A673 (cell line): ENCODE measurements at regions not wholly inside any gene's neighbourhood (a gene's known extent, or its start where the extent isn't known, plus 50 kb on each side); places are given as distances from the start of the nearest gene placed in this dataset.

Source experiments
- BruUV-seq: library from RNA; stranded (reverse); fragments of 400-500 nt; replicated peaks from 2 replicates; lab custom pipeline; 2021; lab: Mats Ljungman, UMichigan
- CTCF ChIA-PET: fragments of 300-600 bp; sonication (Branson Sonifier 250); formaldehyde crosslinking; loops from one replicate; lab custom pipeline; 2022; ENCODE audit warnings: antibody characterized with exemption; lab: Charles Lee
- POLR2A ChIA-PET: fragments of 300-600 bp; sonication (Branson Sonifier 250); formaldehyde crosslinking; loops from one replicate; lab custom pipeline; 2022; ENCODE audit warnings: antibody characterized with exemption; ENCODE audit not compliant: low non-redundant PET; lab: Charles Lee
- DNase-seq: peaks from one replicate; pipeline ENCODE4 v3.0.0-alpha.2; 2015; ENCODE audit warnings: low spot score
- H3K27ac ChIP-seq: fragments of 200-600 bp; sonication (generic); 2 replicates; pipeline ENCODE4 v1.5.1; 2016; ENCODE audit warnings: mixed run types, low read depth, mild to moderate bottlenecking, mixed read lengths, antibody characterized with exemption, low read length; ENCODE audit not compliant: poor library complexity, severe bottlenecking
- H3K27me3 ChIP-seq: fragments of 200-600 bp; sonication (generic); replicated peaks from 2 replicates; pipeline ENCODE4 v1.6.1; 2017; ENCODE audit warnings: mixed run types, low read depth, mild to moderate bottlenecking, mixed read lengths, antibody characterized with exemption, low read length; ENCODE audit not compliant: insufficient read depth, poor library complexity
- H3K36me3 ChIP-seq: fragments of 200-600 bp; sonication (generic); 2 replicates; pipeline ENCODE4 v1.6.1; 2016; ENCODE audit warnings: mixed run types, mild to moderate bottlenecking, mixed read lengths, antibody characterized with exemption, low read length; ENCODE audit not compliant: insufficient read depth, poor library complexity, severe bottlenecking
- H3K4me1 ChIP-seq: fragments of 200-600 bp; sonication (generic); 2 replicates; pipeline ENCODE4 v1.6.1; 2017; ENCODE audit warnings: mixed run types, mild to moderate bottlenecking, mixed read lengths, antibody characterized with exemption, low read length; ENCODE audit not compliant: insufficient read depth, poor library complexity, severe bottlenecking
- H3K4me3 ChIP-seq: fragments of 200-600 bp; sonication (generic); 2 replicates; pipeline ENCODE4 v1.5.1; 2016; ENCODE audit warnings: low read depth, mixed run types, mild to moderate bottlenecking, mixed read lengths, low read length; ENCODE audit not compliant: poor library complexity, severe bottlenecking
- H3K9me3 ChIP-seq: fragments of 200-600 bp; sonication (generic); 2 replicates; pipeline ENCODE4 v1.6.1; 2016; ENCODE audit warnings: mixed run types, low read depth, mild to moderate bottlenecking, mixed read lengths, antibody characterized with exemption, low read length; ENCODE audit not compliant: poor library complexity, severe bottlenecking
- CTCF ChIP-seq: fragments of 300-800, 200-600 bp; sonication (generic); conservative IDR thresholded peaks from 2 replicates; pipeline ENCODE4 v1.5.1; 2017; ENCODE audit warnings: low read depth, mild to moderate bottlenecking, antibody characterized with exemption, low read length, moderate library complexity, mixed read lengths
- EZH2 ChIP-seq: fragments of 200-600 bp; sonication (generic); IDR thresholded peaks from 2 replicates; pipeline ENCODE4 v1.6.1; 2017; ENCODE audit warnings: borderline replicate concordance, low read depth, mild to moderate bottlenecking, mixed read lengths, antibody characterized with exemption, low read length; ENCODE audit not compliant: poor library complexity, severe bottlenecking
- intact Hi-C: fragments of 100-400 bp; cut with micrococcal nuclease; formaldehyde crosslinking; loops from one replicate; pipeline ENCODE4 v1.10.0; 2022; ENCODE audit not compliant: unreplicated experiment

- no TSS peak for BruUV-seq
- Histone ChIP-seq H3K36me3 (no peaks in the 10 kb centered on the region), H3K4me1 (no peaks in the 10 kb centered on the region), H3K4me3 (no peak overlapping the region), H3K27ac (no peak overlapping the region), H3K27me3 (no peaks in the 10 kb centered on the region), H3K9me3 (no peaks in the 10 kb centered on the region)
- no peak for DNase-seq
- ChIA-PET POLR2A (no interaction called here), CTCF (no interaction called here)
- TF ChIP-seq EZH2 = no peak
- no peak for TF ChIP-seq CTCF
- intact Hi-C loops = loop anchor here (10.0 kb wide), 1 partner anchor 1193 kb away; no protein-coding TSS in a partner anchor
Measured at GRCh38 chr17:56717471-56717870, 116.2 kb downstream of the C17orf67 start.

GRCh38 chr17:56718515-56718914 lies 115.2 kb downstream of the C17orf67 start:
- TF ChIP-seq EZH2 (no peak), CTCF (no peak)
- H3K4me3 ChIP-seq = no peak overlapping the region
- H3K36me3 ChIP-seq = no peaks in the 10 kb centered on the region
- no peaks in the 10 kb centered on the region for H3K27me3 ChIP-seq
- no peak overlapping the region for H3K27ac ChIP-seq
- DNase-seq = no peak
- H3K9me3 ChIP-seq = no peaks in the 10 kb centered on the region
- H3K4me1 ChIP-seq = no peaks in the 10 kb centered on the region
- ChIA-PET POLR2A (no interaction called here), CTCF (no interaction called here)
- intact Hi-C loops = loop anchor here (10.0 kb wide), 1 partner anchor 1194 kb away; no protein-coding TSS in a partner anchor
- BruUV-seq = no TSS peak

- Histone ChIP-seq H3K9me3 (no peaks in the 10 kb centered on the region), H3K4me3 (no peak overlapping the region), H3K36me3 (no peaks in the 10 kb centered on the region), H3K27ac (no peak overlapping the region), H3K4me1 (no peaks in the 10 kb centered on the region), H3K27me3 (no peaks in the 10 kb centered on the region)
- no TSS peak for BruUV-seq
- intact Hi-C loops = no loop called here
- ChIA-PET POLR2A (no interaction called here), CTCF (no interaction called here)
- no peak for DNase-seq
- no peak for TF ChIP-seq CTCF
- no peak for TF ChIP-seq EZH2
Measured at GRCh38 chr17:56723421-56723820, 110.3 kb downstream of the C17orf67 start.
